PFSK-1 (cell line): ENCODE measurements at regions not wholly inside any gene's neighbourhood (a gene's known extent, or its start where the extent isn't known, plus 50 kb on each side); places are given as distances from the start of the nearest gene placed in this dataset.

Source experiments
- FOXP2 ChIP-seq: optimal IDR thresholded peaks from 2 replicates; pipeline ENCODE3; 2011; ENCODE audit warnings: borderline replicate concordance, control low read depth, inconsistent platforms; ENCODE audit not compliant: insufficient read depth; ENCODE audit errors: extremely low read length, extremely low read depth
- POLR2AphosphoS5 ChIP-seq: IDR thresholded peaks from 2 replicates; pipeline ENCODE4 v1.6.1; 2012; ENCODE audit warnings: low read depth, mild to moderate bottlenecking, control low read depth, low read length, moderate library complexity
- REST ChIP-seq, 2 experiments: IDR thresholded peaks; 2 replicates each; pipeline versions ENCODE4 v1.6.1 to v1.8.0; 2011 to 2012; ENCODE audit warnings: low read depth in 2 of 2, low read length in 2 of 2, control low read depth in 1 of 2, inconsistent platforms in 1 of 2, mild to moderate bottlenecking in 1 of 2, moderate library complexity in 1 of 2; ENCODE audit not compliant: insufficient read depth in 1 of 2
- SIN3A ChIP-seq: IDR thresholded peaks from 2 replicates; pipeline ENCODE4 v1.6.1; 2012; ENCODE audit warnings: mild to moderate bottlenecking, low read length, moderate library complexity, borderline replicate concordance; ENCODE audit not compliant: insufficient read depth
- TAF1 ChIP-seq: IDR thresholded peaks from 2 replicates; pipeline ENCODE4 v1.6.1; 2012; ENCODE audit warnings: low read length, control low read depth, borderline replicate concordance; ENCODE audit not compliant: insufficient read depth

GRCh38 chr2:152814475-152815030 is 96.1 kb downstream of the ARL6IP6 start:
- TF ChIP-seq TAF1: no peak
- TF ChIP-seq SIN3A: no peak
- no peak for TF ChIP-seq POLR2AphosphoS5
- no peak for TF ChIP-seq FOXP2
- no peak for TF ChIP-seq REST (IDR thresholded peaks at IDR 0.05; ENCODE audit: insufficient read depth in 1 of 2, low read depth in 2 of 2, low read length in 2 of 2)

- TF ChIP-seq FOXP2 (no peak), REST (IDR thresholded peaks at IDR 0.05; ENCODE audit: insufficient read depth in 1 of 2, low read depth in 2 of 2, low read length in 2 of 2) (no peak), TAF1 (no peak), SIN3A (no peak), POLR2AphosphoS5 (no peak)
Measured at GRCh38 chr2:152813351-152813750, 94.9 kb downstream of the ARL6IP6 start.
